HG03575 (cell line): ENCODE measurements at regions not wholly inside any gene's neighbourhood (a gene's known extent, or its start where the extent isn't known, plus 50 kb on each side); places are given as distances from the start of the nearest gene placed in this dataset.

Source experiments
- ATAC-seq: cut with Tn5 transposase; IDR thresholded peaks from one replicate; pipeline ENCODE4 v1.9.1; 2021; ENCODE audit not compliant: unreplicated experiment, insufficient number of reproducible peaks, low FRiP score; ENCODE audit errors: extremely low read depth

DNA sequence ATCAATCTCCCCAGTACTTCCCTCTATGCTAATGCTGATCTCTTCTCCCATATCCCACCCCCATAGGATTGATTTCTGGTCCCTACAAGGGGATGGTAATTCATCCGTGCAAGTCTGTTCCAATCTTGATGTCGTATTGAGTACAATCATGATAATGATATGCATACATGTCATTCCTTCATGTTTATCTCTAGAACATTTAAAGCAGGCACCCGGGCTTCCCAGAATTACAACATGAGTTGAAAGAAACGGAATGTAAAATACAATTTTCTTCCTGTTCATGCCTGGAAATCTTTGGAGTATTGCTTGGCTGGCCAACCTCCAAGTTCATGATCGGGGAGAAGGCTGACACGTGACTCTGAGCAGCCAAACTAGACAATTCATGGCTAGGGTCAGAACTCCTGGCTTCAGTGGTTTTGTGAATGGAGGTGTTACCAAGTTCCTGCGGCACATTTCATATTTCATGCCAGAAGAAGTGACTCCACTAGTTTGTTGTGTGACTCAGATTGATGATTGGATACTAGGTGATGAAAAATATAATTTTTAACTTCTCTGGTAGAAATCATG, 66.6 kb downstream of the C9orf152 start:
- no peak for ATAC-seq

DNA sequence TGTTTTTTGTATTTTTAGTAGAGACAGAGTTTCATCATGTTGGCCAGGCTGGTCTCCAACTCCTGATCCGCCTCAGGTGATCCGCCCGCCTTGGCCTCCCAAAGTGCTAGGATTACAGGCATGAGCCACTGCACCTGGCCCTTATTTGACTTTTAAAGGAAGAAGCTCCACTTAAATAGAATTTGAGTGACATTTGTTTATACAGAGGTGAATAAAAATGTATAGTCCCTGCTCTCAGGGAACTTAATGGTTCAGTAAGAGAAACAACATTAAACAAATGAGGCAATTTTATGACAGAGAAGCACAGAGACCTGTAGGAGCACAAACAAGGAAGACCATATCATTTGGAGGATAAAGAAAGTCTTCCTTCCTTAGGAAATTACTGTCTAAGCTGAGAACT, 65.7 kb downstream of the C9orf152 start:
- ATAC-seq: no peak

DNA sequence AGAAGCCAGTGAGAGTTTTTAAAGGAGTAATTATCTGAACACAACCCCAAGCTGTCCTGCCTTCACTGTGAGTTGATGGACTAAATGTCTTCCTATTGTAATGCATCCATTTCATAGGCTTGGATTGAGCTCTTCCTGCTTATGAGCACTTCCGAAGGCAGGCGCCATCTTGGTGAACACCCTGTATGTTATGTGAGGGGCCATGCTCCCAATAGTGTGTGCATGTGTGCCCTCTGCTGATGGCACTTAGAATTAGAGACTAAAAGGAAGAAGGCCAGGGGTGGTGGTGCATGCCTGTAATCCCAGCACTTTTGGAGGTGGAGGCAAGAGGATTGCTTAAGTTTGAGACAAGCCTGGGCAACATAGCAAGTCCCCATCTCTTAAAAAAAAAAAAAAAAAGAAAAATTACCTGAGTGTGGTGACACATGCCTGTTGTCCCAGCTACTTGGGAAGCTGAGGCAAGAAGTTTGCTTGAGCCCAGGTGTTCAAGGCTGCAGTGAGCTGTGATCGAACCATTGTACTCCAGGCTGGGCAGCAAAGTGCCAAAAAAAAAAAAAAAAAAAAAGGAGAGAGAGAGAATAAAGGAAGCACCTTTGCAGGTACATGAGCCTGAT, 65.0 kb downstream of the C9orf152 start:
- no peak for ATAC-seq

DNA sequence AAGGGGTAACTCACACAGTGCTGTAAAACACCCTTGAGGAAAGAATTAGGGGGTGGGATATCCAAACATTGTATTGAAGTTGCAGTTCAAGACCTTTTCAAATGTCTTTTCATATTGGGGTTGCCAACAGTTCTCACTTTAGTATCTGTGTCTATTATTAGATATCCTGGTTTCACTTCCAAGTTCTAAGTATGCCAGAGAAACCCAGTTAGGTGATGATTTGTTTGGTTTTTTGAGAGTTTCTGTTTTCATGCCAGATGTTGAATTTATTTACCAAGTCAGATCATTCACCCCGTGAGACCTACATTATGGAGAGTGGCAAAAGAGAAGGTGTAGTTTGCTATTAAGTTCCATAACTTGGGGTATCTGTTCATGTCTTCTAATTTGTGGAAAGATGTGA, 64.5 kb downstream of the C9orf152 start:
- peak; percentile 26 for ATAC-seq

DNA sequence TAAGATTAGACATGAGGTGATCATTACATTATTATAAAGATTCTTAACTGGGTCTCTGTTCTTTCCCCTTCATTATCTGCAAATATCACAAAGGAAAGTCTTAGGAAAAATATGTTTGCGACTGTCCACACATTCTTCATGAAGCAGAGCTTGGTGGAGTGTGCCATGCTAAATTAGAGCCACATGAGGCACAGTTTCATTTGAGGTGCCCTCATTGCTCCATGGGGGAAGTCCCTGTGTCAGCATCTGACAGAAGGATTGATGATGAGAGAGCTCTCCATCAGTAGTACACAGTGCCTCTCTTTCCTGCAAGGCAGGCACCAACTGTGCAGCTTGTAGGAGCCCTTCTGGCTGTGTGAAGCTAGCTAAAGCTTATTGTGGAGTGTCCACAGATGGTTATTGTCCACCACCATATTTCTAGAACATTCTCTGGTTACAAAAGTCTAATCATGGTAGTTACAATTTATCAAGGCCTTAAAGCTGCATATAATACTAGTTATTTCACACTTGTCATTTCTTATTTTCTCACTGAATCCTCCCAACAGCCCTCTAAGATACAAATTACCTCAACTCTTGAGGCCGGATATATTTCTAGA, 63.9 kb downstream of the C9orf152 start:
- ATAC-seq: peak; percentile 27

DNA sequence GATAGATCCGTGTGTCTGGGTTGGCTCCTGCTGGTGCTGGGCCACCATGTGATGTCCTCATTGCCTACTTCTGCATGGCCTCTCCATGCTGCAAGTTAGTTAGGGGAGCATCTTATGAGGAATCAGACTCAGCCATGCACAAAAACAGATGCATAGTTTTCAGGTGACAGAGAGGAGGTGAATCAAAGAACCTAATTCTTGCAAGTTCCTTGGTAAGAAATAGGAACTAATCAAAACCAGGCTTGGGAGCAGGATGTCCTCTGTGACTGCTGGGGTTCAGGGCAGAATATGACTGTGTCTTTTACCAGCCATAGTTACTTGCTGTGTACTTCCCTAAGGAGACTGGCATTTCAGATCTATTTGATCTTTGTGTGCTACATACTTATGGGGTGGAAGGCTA, 61.6 kb downstream of the C9orf152 start:
- no peak for ATAC-seq

DNA sequence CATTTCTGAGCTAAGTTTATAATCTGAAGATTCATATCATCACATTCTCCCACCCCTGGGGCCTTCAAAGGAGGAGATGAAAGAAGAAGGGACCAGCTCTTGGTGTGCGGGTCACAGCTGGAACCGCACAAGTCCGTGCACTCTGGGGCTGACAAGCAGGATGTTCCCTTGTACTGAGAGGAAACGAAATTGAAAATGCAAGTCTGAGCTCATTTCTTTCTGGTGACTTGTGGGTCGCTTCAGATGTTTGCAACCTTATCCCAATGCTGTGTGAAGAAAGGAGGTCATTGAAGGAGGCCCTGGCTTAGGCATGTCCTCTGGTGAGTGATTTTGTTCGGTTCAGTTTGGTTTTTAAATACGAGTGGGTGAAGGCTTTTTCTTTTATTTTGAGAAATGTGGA, 59.6 kb downstream of the C9orf152 start:
- ATAC-seq: peak; percentile 58

DNA sequence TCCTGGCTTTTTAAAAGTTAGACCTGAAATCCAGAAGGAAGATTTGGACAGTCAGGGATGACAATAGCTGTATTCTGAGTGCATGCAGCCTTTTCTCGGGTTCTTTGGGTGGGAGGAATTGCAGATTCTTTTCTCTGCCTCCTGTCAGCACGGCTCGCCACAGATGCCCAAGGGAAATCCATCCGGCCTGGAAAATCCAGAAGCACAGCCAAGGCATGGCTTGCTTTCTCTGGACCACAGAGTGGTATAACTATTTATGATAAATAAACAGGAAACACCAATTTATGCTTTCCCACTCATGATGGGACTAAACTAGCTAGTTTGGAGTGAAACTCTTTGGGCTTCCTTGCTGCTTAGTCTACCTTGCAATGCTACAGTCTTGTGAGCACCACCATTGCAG, 59.1 kb downstream of the C9orf152 start:
- no peak for ATAC-seq
